ENCODE measurements at regions not wholly inside any gene's neighbourhood (a gene's known extent, or its start where the extent isn't known, plus 50 kb on each side); places are given as distances from the start of the nearest gene placed in this dataset.
A peak's percentile ranks its signal among the peaks of the same experiment; 100 is the strongest.

- Histone ChIP-seq H3K9me3 (ENCODE audit: control insufficient read depth, low read length) (no peaks in the 10 kb centered on the region), H3K4me3 (ENCODE audit: low read length) (no peak overlapping the region), H3K27ac (ENCODE audit: low read length) (no peak overlapping the region), H3K4me1 (ENCODE audit: control insufficient read depth, insufficient read depth, low read length) (no peaks in the 10 kb centered on the region), H3K27me3 (ENCODE audit: control insufficient read depth, insufficient read depth) (no peaks in the 10 kb centered on the region)
- ATAC-seq (no peak), DNase-seq (no peak)
- WGBS: 64% methylated on average over 3 of the region's 3 CpGs
- intact Hi-C loops (cut with DNase I): no loop called here
Measured at GRCh38 chr7:88665892-88666514, 93.5 kb upstream of the ZNF804B start.

GRCh38 chr7:88664630-88665233, 94.8 kb upstream of the ZNF804B start:
- no peaks in the 10 kb centered on the region for H3K4me1 ChIP-seq (ENCODE audit: control insufficient read depth, insufficient read depth, low read length)
- no peak overlapping the region for H3K27ac ChIP-seq (ENCODE audit: low read length)
- DNase-seq (no peak), ATAC-seq (peak in 1 of 2 donors; percentile 36)
- H3K27me3 ChIP-seq (ENCODE audit: control insufficient read depth, insufficient read depth): no peaks in the 10 kb centered on the region
- intact Hi-C loops (cut with DNase I): no loop called here
- 88% methylated on average over 1 of the region's 1 CpG for WGBS
- H3K4me3 ChIP-seq (ENCODE audit: low read length): no peak overlapping the region
- H3K9me3 ChIP-seq (ENCODE audit: control insufficient read depth, low read length): no peaks in the 10 kb centered on the region

- ATAC-seq: no peak
- no peak overlapping the region for H3K27ac ChIP-seq (ENCODE audit: low read length)
- intact Hi-C loops (cut with DNase I): no loop called here
- H3K4me3 ChIP-seq (ENCODE audit: low read length): no peak overlapping the region
- H3K27me3 ChIP-seq (ENCODE audit: control insufficient read depth, insufficient read depth): no peaks in the 10 kb centered on the region
- WGBS: 87% methylated on average over 3 of the region's 3 CpGs
- no peaks in the 10 kb centered on the region for H3K4me1 ChIP-seq (ENCODE audit: control insufficient read depth, insufficient read depth, low read length)
- DNase-seq: no peak
- no peaks in the 10 kb centered on the region for H3K9me3 ChIP-seq (ENCODE audit: control insufficient read depth, low read length)
Measured at GRCh38 chr7:88661921-88662320, 97.6 kb upstream of the ZNF804B start.

GRCh38 chr7:88647825-88648224, 111.7 kb upstream of the ZNF804B start:
- H3K4me3 ChIP-seq (ENCODE audit: low read length): no peak overlapping the region
- H3K9me3 ChIP-seq (ENCODE audit: control insufficient read depth, low read length): no peaks in the 10 kb centered on the region
- H3K27me3 ChIP-seq (ENCODE audit: control insufficient read depth, insufficient read depth): no peaks in the 10 kb centered on the region
- intact Hi-C loops (cut with DNase I): no loop called here
- no peaks in the 10 kb centered on the region for H3K4me1 ChIP-seq (ENCODE audit: control insufficient read depth, insufficient read depth, low read length)
- H3K27ac ChIP-seq (ENCODE audit: low read length): no peak overlapping the region
- ATAC-seq (no peak), DNase-seq (no peak)
- WGBS: 74% methylated on average over 2 of the region's 2 CpGs

- DNase-seq (no peak), ATAC-seq (no peak)
- Histone ChIP-seq H3K27me3 (ENCODE audit: control insufficient read depth, insufficient read depth) (no peaks in the 10 kb centered on the region), H3K9me3 (ENCODE audit: control insufficient read depth, low read length) (no peaks in the 10 kb centered on the region), H3K4me1 (ENCODE audit: control insufficient read depth, insufficient read depth, low read length) (no peaks in the 10 kb centered on the region), H3K27ac (ENCODE audit: low read length) (no peak overlapping the region), H3K4me3 (ENCODE audit: low read length) (no peak overlapping the region)
- 91% methylated on average over 6 of the region's 6 CpGs for WGBS
- intact Hi-C loops (cut with DNase I): no loop called here
Measured at GRCh38 chr7:88638583-88638982, 120.9 kb upstream of the ZNF804B start.

GRCh38 chr7:88637795-88638194, 121.7 kb upstream of the ZNF804B start:
- H3K27me3 ChIP-seq (ENCODE audit: control insufficient read depth, insufficient read depth): no peaks in the 10 kb centered on the region
- ATAC-seq (no peak), DNase-seq (no peak)
- intact Hi-C loops (cut with DNase I): no loop called here
- no peak overlapping the region for H3K27ac ChIP-seq (ENCODE audit: low read length)
- H3K4me3 ChIP-seq (ENCODE audit: low read length): no peak overlapping the region
- H3K4me1 ChIP-seq (ENCODE audit: control insufficient read depth, insufficient read depth, low read length): no peaks in the 10 kb centered on the region
- H3K9me3 ChIP-seq (ENCODE audit: control insufficient read depth, low read length): no peaks in the 10 kb centered on the region

GRCh38 chr7:88635149-88635548, 124.4 kb upstream of the ZNF804B start:
- ATAC-seq (no peak), DNase-seq (no peak)
- intact Hi-C loops (cut with DNase I): no loop called here
- Histone ChIP-seq H3K27ac (ENCODE audit: low read length) (no peak overlapping the region), H3K27me3 (ENCODE audit: control insufficient read depth, insufficient read depth) (no peaks in the 10 kb centered on the region), H3K4me3 (ENCODE audit: low read length) (no peak overlapping the region), H3K9me3 (ENCODE audit: control insufficient read depth, low read length) (no peaks in the 10 kb centered on the region), H3K4me1 (ENCODE audit: control insufficient read depth, insufficient read depth, low read length) (no peaks in the 10 kb centered on the region)
- 73% methylated on average over 1 of the region's 1 CpG for WGBS

- intact Hi-C loops (cut with DNase I): no loop called here
- Histone ChIP-seq H3K9me3 (ENCODE audit: control insufficient read depth, low read length) (no peaks in the 10 kb centered on the region), H3K27me3 (ENCODE audit: control insufficient read depth, insufficient read depth) (no peaks in the 10 kb centered on the region), H3K4me1 (ENCODE audit: control insufficient read depth, insufficient read depth, low read length) (no peaks in the 10 kb centered on the region), H3K4me3 (ENCODE audit: low read length) (no peak overlapping the region), H3K27ac (ENCODE audit: low read length) (no peak overlapping the region)
- ATAC-seq: no peak
- 62% methylated on average over 1 of the region's 1 CpG for WGBS
- DNase-seq: no peak
Measured at GRCh38 chr7:88629559-88629958, 129.9 kb upstream of the ZNF804B start.

- intact Hi-C loops (cut with DNase I): no loop called here
- H3K9me3 ChIP-seq (ENCODE audit: control insufficient read depth, low read length): no peaks in the 10 kb centered on the region
- no peaks in the 10 kb centered on the region for H3K27me3 ChIP-seq (ENCODE audit: control insufficient read depth, insufficient read depth)
- no peak for ATAC-seq
- DNase-seq: no peak
- WGBS: 87% methylated on average over 2 of the region's 2 CpGs
- no peaks in the 10 kb centered on the region for H3K4me1 ChIP-seq (ENCODE audit: control insufficient read depth, insufficient read depth, low read length)
- no peak overlapping the region for H3K4me3 ChIP-seq (ENCODE audit: low read length)
- no peak overlapping the region for H3K27ac ChIP-seq (ENCODE audit: low read length)
Measured at GRCh38 chr7:88628363-88629085, 131.0 kb upstream of the ZNF804B start.

- DNase-seq (no peak), ATAC-seq (no peak)
- intact Hi-C loops (cut with DNase I): no loop called here
- Histone ChIP-seq H3K4me1 (ENCODE audit: control insufficient read depth, insufficient read depth, low read length) (no peaks in the 10 kb centered on the region), H3K27me3 (ENCODE audit: control insufficient read depth, insufficient read depth) (no peaks in the 10 kb centered on the region), H3K27ac (ENCODE audit: low read length) (no peak overlapping the region), H3K9me3 (ENCODE audit: control insufficient read depth, low read length) (no peaks in the 10 kb centered on the region), H3K4me3 (ENCODE audit: low read length) (no peak overlapping the region)
- WGBS: 88% methylated on average over 2 of the region's 2 CpGs
Measured at GRCh38 chr7:88617185-88617584, 142.3 kb upstream of the ZNF804B start.

GRCh38 chr7:88615336-88615735, 144.2 kb upstream of the ZNF804B start:
- no peaks in the 10 kb centered on the region for H3K27me3 ChIP-seq (ENCODE audit: control insufficient read depth, insufficient read depth)
- 87% methylated on average over 2 of the region's 2 CpGs for WGBS
- H3K27ac ChIP-seq (ENCODE audit: low read length): no peak overlapping the region

More at GRCh38 chr7:88615336-88615735, 144.2 kb upstream of the ZNF804B start:
- ATAC-seq (no peak), DNase-seq (no peak)
- Histone ChIP-seq H3K4me1 (ENCODE audit: control insufficient read depth, insufficient read depth, low read length) (no peaks in the 10 kb centered on the region), H3K4me3 (ENCODE audit: low read length) (no peak overlapping the region), H3K9me3 (ENCODE audit: control insufficient read depth, low read length) (no peaks in the 10 kb centered on the region)
- intact Hi-C loops (cut with DNase I): no loop called here
